ENCODE measurements at regions not wholly inside any gene's neighbourhood (a gene's known extent, or its start where the extent isn't known, plus 50 kb on each side); places are given as distances from the start of the nearest gene placed in this dataset.
"Not testable (repeated sequence)": the region's sequence is repeated elsewhere in the genome, so short reads cannot be mapped to it uniquely, and the experiment has no call there.

DNA sequence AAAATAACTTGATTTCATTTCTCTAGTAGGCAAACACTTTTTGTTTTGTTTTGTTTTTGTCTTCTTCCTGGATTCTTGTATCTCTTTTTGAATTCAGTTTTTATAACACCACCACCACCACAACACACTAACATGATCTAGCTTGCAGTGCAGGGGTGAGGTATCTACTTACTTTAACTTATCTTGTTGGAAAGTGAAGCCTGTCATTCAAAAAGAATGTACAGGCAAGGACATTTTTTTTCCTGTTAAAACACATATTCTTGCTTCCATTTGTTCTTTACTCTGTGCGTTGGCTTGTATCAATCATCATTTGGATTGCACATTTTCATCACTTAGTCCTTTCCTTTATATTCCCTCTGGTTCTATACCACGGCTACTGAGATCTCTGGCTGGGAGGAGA is 824.2 kb downstream of the PLCL1 start:
- no peak for FAIRE-seq
- no peak for DNase-seq (ENCODE audit: insufficient read length, low spot score)
- TF ChIP-seq POLR2AphosphoS5 (IDR thresholded peaks at IDR 0.05; ENCODE audit: low read depth, low read length) (no peak), POLR2A (IDR thresholded peaks at IDR 0.05; ENCODE audit: low read depth, low read length) (no peak), POU2F2 (IDR thresholded peaks at IDR 0.05; ENCODE audit: low read depth, low read length) (no peak), SPI1 (IDR thresholded peaks at IDR 0.05; ENCODE audit: low read depth, low read length) (no peak)

DNA sequence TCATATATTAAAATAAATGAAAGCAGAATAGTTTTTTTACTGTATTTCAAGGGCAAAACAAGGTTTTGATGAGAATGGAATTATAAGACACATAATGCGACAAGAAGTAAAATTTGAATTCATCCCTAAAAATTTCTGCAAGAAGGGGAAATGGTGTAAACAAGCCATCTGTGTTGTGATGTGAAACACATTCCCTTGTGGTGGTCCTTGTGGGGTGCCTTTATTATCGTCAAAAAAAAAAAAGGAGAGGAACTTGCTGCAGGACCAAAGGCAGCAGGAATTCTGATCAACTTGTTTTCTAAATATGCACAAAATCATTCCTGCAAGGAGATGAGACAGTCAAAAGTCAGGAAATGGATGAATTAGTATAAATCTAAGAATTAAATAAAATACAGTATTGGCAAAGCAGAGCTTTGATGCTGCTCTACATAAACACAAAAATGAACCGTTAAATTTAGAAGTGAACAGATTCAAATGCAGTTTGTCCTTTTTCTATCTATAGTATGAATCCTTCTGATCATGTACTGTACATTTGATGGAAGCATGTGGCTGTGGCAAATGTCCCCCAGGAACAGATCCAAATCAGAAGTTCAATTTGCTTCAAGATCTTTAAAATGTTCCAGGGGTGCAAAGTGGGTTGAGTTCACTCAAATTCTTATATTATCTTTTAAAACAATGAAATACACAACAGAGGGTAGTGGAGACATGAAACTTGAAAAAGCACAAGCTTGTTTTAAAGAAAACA is 818.8 kb downstream of the PLCL1 start:
- FAIRE-seq (no peak), DNase-seq (ENCODE audit: insufficient read length, low spot score) (no peak)
- TF ChIP-seq SPI1 (IDR thresholded peaks at IDR 0.05; ENCODE audit: low read depth, low read length) (no peak), TAF1 (IDR thresholded peaks at IDR 0.05; ENCODE audit: low read depth, low read length) (no peak), PAX5 (IDR thresholded peaks at IDR 0.05; ENCODE audit: insufficient read depth, low read length, severe bottlenecking) (no peak), POU2F2 (IDR thresholded peaks at IDR 0.05; ENCODE audit: low read depth, low read length) (no peak), POLR2A (IDR thresholded peaks at IDR 0.05; ENCODE audit: low read depth, low read length) (no peak), POLR2AphosphoS5 (IDR thresholded peaks at IDR 0.05; ENCODE audit: low read depth, low read length) (no peak)

DNA sequence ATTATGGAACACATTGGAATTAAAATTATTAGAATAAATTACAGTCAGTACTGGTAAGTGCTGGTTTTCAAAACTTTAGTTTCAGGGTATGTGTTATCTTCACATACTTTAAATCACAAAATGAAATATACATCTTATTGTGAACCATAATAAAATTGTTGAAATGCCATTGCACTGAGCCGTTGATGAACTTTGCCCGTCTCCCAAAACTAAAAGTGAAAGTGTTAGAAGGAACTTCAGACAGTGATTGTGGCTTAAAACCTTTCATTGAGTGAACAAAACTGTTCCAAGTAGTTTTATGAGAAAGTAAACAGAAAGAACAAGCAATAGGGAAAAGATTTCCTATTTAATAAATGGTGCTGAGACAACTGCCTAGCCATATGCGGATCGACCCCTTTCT is 811.6 kb downstream of the PLCL1 start:
- FAIRE-seq (no peak), DNase-seq (ENCODE audit: insufficient read length, low spot score) (no peak)
- TF ChIP-seq PAX5 (IDR thresholded peaks at IDR 0.05; ENCODE audit: insufficient read depth, low read length, severe bottlenecking) (no peak), POU2F2 (IDR thresholded peaks at IDR 0.05; ENCODE audit: low read depth, low read length) (no peak), POLR2A (IDR thresholded peaks at IDR 0.05; ENCODE audit: low read depth, low read length) (no peak), TAF1 (IDR thresholded peaks at IDR 0.05; ENCODE audit: low read depth, low read length) (no peak), SPI1 (IDR thresholded peaks at IDR 0.05; ENCODE audit: low read depth, low read length) (no peak), POLR2AphosphoS5 (IDR thresholded peaks at IDR 0.05; ENCODE audit: low read depth, low read length) (no peak)

GRCh38 chr2:198611201-198611600 is 806.8 kb downstream of the PLCL1 start:
- no peak for TF ChIP-seq POLR2AphosphoS5 (IDR thresholded peaks at IDR 0.05; ENCODE audit: low read depth, low read length)
- no peak for TF ChIP-seq POU2F2 (IDR thresholded peaks at IDR 0.05; ENCODE audit: low read depth, low read length)
- no peak for TF ChIP-seq POLR2A (IDR thresholded peaks at IDR 0.05; ENCODE audit: low read depth, low read length)
- no peak for TF ChIP-seq TAF1 (IDR thresholded peaks at IDR 0.05; ENCODE audit: low read depth, low read length)
- TF ChIP-seq PAX5 (IDR thresholded peaks at IDR 0.05; ENCODE audit: insufficient read depth, low read length, severe bottlenecking), result no peak
- TF ChIP-seq SPI1 (IDR thresholded peaks at IDR 0.05; ENCODE audit: low read depth, low read length), result no peak
- FAIRE-seq, result no peak
- DNase-seq (ENCODE audit: insufficient read length, low spot score), result no peak

- FAIRE-seq (no peak), DNase-seq (ENCODE audit: insufficient read length, low spot score) (no peak)
- no peak for TF ChIP-seq SPI1 (IDR thresholded peaks at IDR 0.05; ENCODE audit: low read depth, low read length)
- no peak for TF ChIP-seq POLR2A (IDR thresholded peaks at IDR 0.05; ENCODE audit: low read depth, low read length)
- no peak for TF ChIP-seq POLR2AphosphoS5 (IDR thresholded peaks at IDR 0.05; ENCODE audit: low read depth, low read length)
- TF ChIP-seq TAF1 (IDR thresholded peaks at IDR 0.05; ENCODE audit: low read depth, low read length), result no peak
- TF ChIP-seq PAX5 (IDR thresholded peaks at IDR 0.05; ENCODE audit: insufficient read depth, low read length, severe bottlenecking), result no peak
- TF ChIP-seq POU2F2 (IDR thresholded peaks at IDR 0.05; ENCODE audit: low read depth, low read length), result no peak
These were observed 800.2 kb downstream of the PLCL1 start for GRCh38 chr2:198604599-198604998.

GRCh38 chr2:198602986-198603385 is 798.6 kb downstream of the PLCL1 start:
- FAIRE-seq; DNase-seq (ENCODE audit: insufficient read length, low spot score): not testable (repeated sequence)

DNA sequence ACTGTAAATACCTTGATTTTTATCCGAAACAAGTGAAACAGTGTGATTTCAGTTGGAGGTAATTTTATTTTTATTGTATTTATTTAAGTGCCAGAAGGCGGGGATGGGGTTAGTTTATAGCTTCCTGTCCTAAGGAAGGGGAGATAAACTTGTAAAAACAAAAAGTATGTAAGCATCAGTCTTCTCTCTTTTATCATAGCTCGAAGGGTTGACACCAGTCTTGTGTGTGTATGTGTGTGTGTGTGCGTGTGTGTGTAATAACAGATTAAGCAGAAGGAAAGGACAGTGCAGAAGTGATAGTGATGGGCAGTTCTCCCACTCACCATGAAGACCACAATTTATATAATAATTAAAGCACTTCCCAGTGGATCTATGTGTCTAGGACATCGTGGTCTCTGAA is 793.3 kb downstream of the PLCL1 start:
- no peak for DNase-seq (ENCODE audit: insufficient read length, low spot score)
- FAIRE-seq, result no peak
- TF ChIP-seq POLR2AphosphoS5 (IDR thresholded peaks at IDR 0.05; ENCODE audit: low read depth, low read length), result no peak
- no peak for TF ChIP-seq SPI1 (IDR thresholded peaks at IDR 0.05; ENCODE audit: low read depth, low read length)
- no peak for TF ChIP-seq POU2F2 (IDR thresholded peaks at IDR 0.05; ENCODE audit: low read depth, low read length)
- no peak for TF ChIP-seq TAF1 (IDR thresholded peaks at IDR 0.05; ENCODE audit: low read depth, low read length)
- TF ChIP-seq POLR2A (IDR thresholded peaks at IDR 0.05; ENCODE audit: low read depth, low read length), result no peak
- no peak for TF ChIP-seq PAX5 (IDR thresholded peaks at IDR 0.05; ENCODE audit: insufficient read depth, low read length, severe bottlenecking)

- FAIRE-seq (no peak), DNase-seq (ENCODE audit: insufficient read length, low spot score) (no peak)
- TF ChIP-seq TAF1 (IDR thresholded peaks at IDR 0.05; ENCODE audit: low read depth, low read length), result no peak
- TF ChIP-seq POLR2A (IDR thresholded peaks at IDR 0.05; ENCODE audit: low read depth, low read length), result no peak
- TF ChIP-seq POU2F2 (IDR thresholded peaks at IDR 0.05; ENCODE audit: low read depth, low read length), result no peak
- no peak for TF ChIP-seq POLR2AphosphoS5 (IDR thresholded peaks at IDR 0.05; ENCODE audit: low read depth, low read length)
- no peak for TF ChIP-seq PAX5 (IDR thresholded peaks at IDR 0.05; ENCODE audit: insufficient read depth, low read length, severe bottlenecking)
- TF ChIP-seq SPI1 (IDR thresholded peaks at IDR 0.05; ENCODE audit: low read depth, low read length), result no peak
These were observed 792.6 kb downstream of the PLCL1 start for GRCh38 chr2:198596985-198597384.

DNA sequence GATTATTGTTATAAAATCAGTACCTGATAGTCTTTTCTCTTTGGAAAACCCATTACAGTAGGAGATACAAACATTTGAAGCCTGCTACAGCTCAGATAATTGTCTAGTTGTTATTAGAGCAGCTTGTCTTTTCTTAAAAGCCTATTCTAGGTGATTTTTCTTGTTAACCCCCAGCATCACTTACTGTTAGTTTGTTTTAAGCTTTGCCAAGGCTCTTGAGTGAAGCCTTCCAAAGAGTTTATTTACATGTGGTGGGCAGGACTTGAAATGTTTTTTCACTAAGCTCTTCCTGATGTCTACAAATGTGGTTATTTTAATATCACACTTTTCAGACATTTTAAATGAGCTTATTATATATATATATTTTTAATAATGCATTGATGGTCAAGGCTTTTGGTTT is 791.3 kb downstream of the PLCL1 start:
- TF ChIP-seq SPI1 (IDR thresholded peaks at IDR 0.05; ENCODE audit: low read depth, low read length) (no peak), TAF1 (IDR thresholded peaks at IDR 0.05; ENCODE audit: low read depth, low read length) (no peak), POLR2A (IDR thresholded peaks at IDR 0.05; ENCODE audit: low read depth, low read length) (no peak)
- DNase-seq (ENCODE audit: insufficient read length, low spot score) (no peak), FAIRE-seq (no peak)

GRCh38 chr2:198591586-198591985 is 787.2 kb downstream of the PLCL1 start:
- DNase-seq (ENCODE audit: insufficient read length, low spot score) (no peak), FAIRE-seq (no peak)
- no peak for TF ChIP-seq POLR2A (IDR thresholded peaks at IDR 0.05; ENCODE audit: low read depth, low read length)
- no peak for TF ChIP-seq POU2F2 (IDR thresholded peaks at IDR 0.05; ENCODE audit: low read depth, low read length)
- TF ChIP-seq SPI1 (IDR thresholded peaks at IDR 0.05; ENCODE audit: low read depth, low read length), result no peak
- TF ChIP-seq PAX5 (IDR thresholded peaks at IDR 0.05; ENCODE audit: insufficient read depth, low read length, severe bottlenecking), result no peak
- TF ChIP-seq POLR2AphosphoS5 (IDR thresholded peaks at IDR 0.05; ENCODE audit: low read depth, low read length), result no peak
- TF ChIP-seq TAF1 (IDR thresholded peaks at IDR 0.05; ENCODE audit: low read depth, low read length), result no peak

Measured in GM12891 (cell line).